ENCODE measurements at regions not wholly inside any gene's neighbourhood (a gene's known extent, or its start where the extent isn't known, plus 50 kb on each side); places are given as distances from the start of the nearest gene placed in this dataset.
"Not testable (repeated sequence)": the region's sequence is repeated elsewhere in the genome, so short reads cannot be mapped to it uniquely, and the experiment has no call there.

- DNase-seq (ENCODE audit: low spot score): no peak
These were observed 52.3 kb downstream of the MRPL57 start for GRCh38 chr13:21228738-21229137.

GRCh38 chr13:21229241-21230024 lies 53.0 kb downstream of the MRPL57 start:
- no peak for DNase-seq (ENCODE audit: low spot score)

GRCh38 chr13:21230516-21230915 lies 54.1 kb downstream of the MRPL57 start:
- DNase-seq (ENCODE audit: low spot score): no peak

- DNase-seq (ENCODE audit: low spot score): no peak
These were observed 55.0 kb downstream of the MRPL57 start for GRCh38 chr13:21231426-21231940.

- DNase-seq (ENCODE audit: low spot score): peak; percentile 7
These were observed 55.7 kb downstream of the MRPL57 start for GRCh38 chr13:21232196-21232595.

GRCh38 chr13:21232599-21232998 lies 56.1 kb downstream of the MRPL57 start:
- DNase-seq (ENCODE audit: low spot score): no peak

- no peak for DNase-seq (ENCODE audit: low spot score)
These were observed 56.6 kb downstream of the MRPL57 start for GRCh38 chr13:21233086-21233485.

- peak; percentile 41 for DNase-seq (ENCODE audit: low spot score)
These were observed 58.1 kb downstream of the MRPL57 start for GRCh38 chr13:21234526-21234925.

- DNase-seq (ENCODE audit: low spot score): no peak
These were observed 58.7 kb downstream of the MRPL57 start for GRCh38 chr13:21235174-21235573.

GRCh38 chr13:21237081-21237480 lies 60.6 kb downstream of the MRPL57 start:
- DNase-seq (ENCODE audit: low spot score): no peak

- DNase-seq (ENCODE audit: low spot score): no peak
These were observed 61.8 kb downstream of the MRPL57 start for GRCh38 chr13:21238267-21238666.

GRCh38 chr13:21240586-21240985 lies 64.1 kb downstream of the MRPL57 start:
- DNase-seq (ENCODE audit: low spot score): no peak

- DNase-seq (ENCODE audit: low spot score): no peak
These were observed 65.8 kb downstream of the MRPL57 start for GRCh38 chr13:21242236-21242635.

- DNase-seq (ENCODE audit: low spot score): no peak
These were observed 66.8 kb downstream of the MRPL57 start for GRCh38 chr13:21243045-21243897.

GRCh38 chr13:21243898-21244184 lies 67.4 kb downstream of the MRPL57 start:
- DNase-seq (ENCODE audit: low spot score): not testable (repeated sequence)

GRCh38 chr13:21246761-21247452 lies 70.4 kb downstream of the MRPL57 start:
- DNase-seq (ENCODE audit: low spot score): no peak

- no peak for DNase-seq (ENCODE audit: low spot score)
These were observed 79.9 kb downstream of the MRPL57 start for GRCh38 chr13:21256351-21256761.

GRCh38 chr13:21256891-21257290 lies 80.4 kb downstream of the MRPL57 start:
- no peak for DNase-seq (ENCODE audit: low spot score)

GRCh38 chr13:21259571-21260455 lies 83.4 kb downstream of the MRPL57 start:
- no peak for DNase-seq (ENCODE audit: low spot score)

- DNase-seq (ENCODE audit: low spot score): not testable (repeated sequence)
These were observed 84.3 kb downstream of the MRPL57 start for GRCh38 chr13:21260561-21261290.

Measured in globus pallidus (tissue), 1 donor.